ENCODE measurements at regions not wholly inside any gene's neighbourhood (a gene's known extent, or its start where the extent isn't known, plus 50 kb on each side); places are given as distances from the start of the nearest gene placed in this dataset.

DNA sequence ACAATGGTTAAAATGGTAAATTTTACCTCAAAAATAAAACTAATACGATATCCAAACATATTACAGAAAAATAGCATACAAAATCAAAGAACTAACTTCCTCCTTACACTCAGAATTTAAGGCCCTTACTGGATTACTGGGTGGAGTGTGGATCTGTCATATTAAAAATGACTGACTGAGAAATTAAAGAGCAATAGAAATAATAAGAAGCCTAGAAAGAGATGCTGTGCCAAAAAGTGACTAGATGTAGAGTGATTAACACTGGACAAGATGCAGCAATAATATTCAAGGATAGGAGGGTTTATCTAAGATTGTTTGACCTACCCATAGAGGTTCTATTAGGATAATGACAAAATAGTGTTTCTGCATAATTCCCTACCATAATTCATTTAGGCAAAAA is 424.3 kb downstream of the SETD4 start:
- Histone ChIP-seq H3K27ac (ENCODE audit: low read depth in 1 of 2, low read length in 1 of 2) (no peak overlapping the region), H3K36me3 (ENCODE audit: control insufficient read depth in 4 of 4, insufficient read depth in 4 of 4, low read length in 4 of 4) (no peaks in the 10 kb centered on the region), H3K9ac (ENCODE audit: insufficient read depth in 1 of 2, low read length in 2 of 2) (no peak overlapping the region), H3K27me3 (ENCODE audit: control insufficient read depth in 3 of 3, insufficient read depth in 3 of 3, low read length in 2 of 3) (peaks cover 0 to 2% (median 0%) of the 10 kb centered on the region in 3 donors), H3K9me3 (ENCODE audit: control insufficient read depth in 4 of 4, insufficient read depth in 3 of 4, low read length in 3 of 4) (peaks cover 0 to 3% (median 0%) of the 10 kb centered on the region in 4 donors), H3K4me1 (ENCODE audit: control insufficient read depth in 5 of 5, insufficient read depth in 5 of 5, low read length in 5 of 5) (no peaks in the 10 kb centered on the region), H3K4me3 (no peak overlapping the region)
- ATAC-seq (ENCODE audit: insufficient read depth, low FRiP score), result no peak
- no peak for TF ChIP-seq CTCF (IDR thresholded peaks at IDR 0.05; ENCODE audit: control extremely low read depth, extremely low read depth)
- no peak for DNase-seq
- WGBS, 2 donors, result 83 to 92% methylated on average over 1 of the region's 1 CpG

DNA sequence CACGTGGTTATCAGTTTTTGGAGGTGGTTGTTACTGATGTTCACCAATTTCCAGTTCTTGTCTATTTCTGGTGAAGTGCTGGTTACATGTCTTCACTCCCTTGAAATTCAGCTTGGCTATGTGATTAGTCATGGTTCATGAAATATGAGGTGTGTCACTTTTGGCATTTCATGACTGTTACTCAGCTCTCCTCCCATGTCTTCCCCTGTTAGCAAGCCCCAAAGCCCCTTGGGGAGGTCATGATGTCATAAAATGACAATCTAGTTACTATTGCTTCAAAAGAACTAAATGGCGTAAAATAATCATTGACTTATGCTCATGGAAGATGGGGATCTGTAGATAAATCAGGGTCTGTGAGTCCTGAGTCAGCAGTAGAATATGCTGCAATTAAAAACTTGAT is 425.1 kb downstream of the SETD4 start:
- Histone ChIP-seq H3K36me3 (ENCODE audit: control insufficient read depth in 4 of 4, insufficient read depth in 4 of 4, low read length in 4 of 4) (no peaks in the 10 kb centered on the region), H3K27ac (ENCODE audit: low read depth in 1 of 2, low read length in 1 of 2) (no peak overlapping the region), H3K27me3 (ENCODE audit: control insufficient read depth in 3 of 3, insufficient read depth in 3 of 3, low read length in 2 of 3) (no peaks in the 10 kb centered on the region), H3K4me1 (ENCODE audit: control insufficient read depth in 5 of 5, insufficient read depth in 5 of 5, low read length in 5 of 5) (no peaks in the 10 kb centered on the region), H3K4me3 (no peak overlapping the region), H3K9ac (ENCODE audit: insufficient read depth in 1 of 2, low read length in 2 of 2) (no peak overlapping the region), H3K9me3 (ENCODE audit: control insufficient read depth in 4 of 4, insufficient read depth in 3 of 4, low read length in 3 of 4) (peaks cover 0 to 3% (median 0%) of the 10 kb centered on the region in 4 donors)
- WGBS, 2 donors, result 92 to 100% methylated on average over 2 of the region's 2 CpGs
- TF ChIP-seq CTCF (IDR thresholded peaks at IDR 0.05; ENCODE audit: control extremely low read depth, extremely low read depth), result no peak
- ATAC-seq (ENCODE audit: insufficient read depth, low FRiP score), result no peak
- no peak for DNase-seq

DNA sequence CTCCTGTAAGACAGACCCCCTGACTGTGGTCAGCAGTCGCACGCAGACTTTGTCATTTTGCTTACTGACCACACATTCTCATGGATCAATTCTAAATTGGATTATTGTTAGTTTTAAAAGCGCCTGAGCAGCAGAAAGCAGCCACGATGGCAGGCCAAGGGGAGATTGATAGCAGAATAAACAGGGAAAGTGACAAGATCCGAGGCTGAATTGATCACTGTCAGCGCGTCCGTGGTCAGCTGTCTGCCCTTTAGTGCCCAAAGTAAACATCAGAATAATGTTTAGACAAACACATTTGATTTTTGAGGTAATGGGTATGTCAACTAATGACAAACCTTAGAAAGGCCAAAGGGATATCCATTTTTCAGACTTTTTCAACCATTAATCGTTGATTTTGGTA is 426.8 kb downstream of the SETD4 start:
- DNase-seq, result no peak
- Histone ChIP-seq H3K27me3 (ENCODE audit: control insufficient read depth in 3 of 3, insufficient read depth in 3 of 3, low read length in 2 of 3) (no peaks in the 10 kb centered on the region), H3K9ac (ENCODE audit: insufficient read depth in 1 of 2, low read length in 2 of 2) (no peak overlapping the region), H3K4me3 (no peak overlapping the region), H3K27ac (ENCODE audit: low read depth in 1 of 2, low read length in 1 of 2) (no peak overlapping the region), H3K9me3 (ENCODE audit: control insufficient read depth in 4 of 4, insufficient read depth in 3 of 4, low read length in 3 of 4) (peaks cover 0 to 3% (median 0%) of the 10 kb centered on the region in 4 donors), H3K36me3 (ENCODE audit: control insufficient read depth in 4 of 4, insufficient read depth in 4 of 4, low read length in 4 of 4) (no peaks in the 10 kb centered on the region), H3K4me1 (ENCODE audit: control insufficient read depth in 5 of 5, insufficient read depth in 5 of 5, low read length in 5 of 5) (no peaks in the 10 kb centered on the region)
- no peak for TF ChIP-seq CTCF (IDR thresholded peaks at IDR 0.05; ENCODE audit: control extremely low read depth, extremely low read depth)
- WGBS, 2 donors, result 65 to 82% methylated on average over 9 of the region's 9 CpGs
- ATAC-seq (ENCODE audit: insufficient read depth, low FRiP score), result no peak

- 91 to 92% methylated on average over 5 of the region's 5 CpGs for WGBS, 2 donors
- Histone ChIP-seq H3K9ac (ENCODE audit: insufficient read depth in 1 of 2, low read length in 2 of 2) (no peak overlapping the region), H3K4me3 (no peak overlapping the region), H3K36me3 (ENCODE audit: control insufficient read depth in 4 of 4, insufficient read depth in 4 of 4, low read length in 4 of 4) (no peaks in the 10 kb centered on the region), H3K27me3 (ENCODE audit: control insufficient read depth in 3 of 3, insufficient read depth in 3 of 3, low read length in 2 of 3) (no peaks in the 10 kb centered on the region), H3K9me3 (ENCODE audit: control insufficient read depth in 4 of 4, insufficient read depth in 3 of 4, low read length in 3 of 4) (peaks cover 0 to 3% (median 0%) of the 10 kb centered on the region in 4 donors), H3K27ac (ENCODE audit: low read depth in 1 of 2, low read length in 1 of 2) (no peak overlapping the region), H3K4me1 (ENCODE audit: control insufficient read depth in 5 of 5, insufficient read depth in 5 of 5, low read length in 5 of 5) (no peaks in the 10 kb centered on the region)
- no peak for DNase-seq
- TF ChIP-seq CTCF (IDR thresholded peaks at IDR 0.05; ENCODE audit: control extremely low read depth, extremely low read depth), result no peak
- ATAC-seq (ENCODE audit: insufficient read depth, low FRiP score), result no peak
These were observed 427.6 kb downstream of the SETD4 start for GRCh38 chr21:35632711-35633110.
